Fibroblast of pulmonary artery (primary cell): ENCODE measurements at regions not wholly inside any gene's neighbourhood (a gene's known extent, or its start where the extent isn't known, plus 50 kb on each side); places are given as distances from the start of the nearest gene placed in this dataset.

Experiments used
- DNase-seq: peaks from one replicate; pipeline ENCODE4 v3.0.0-alpha.2; 2010; ENCODE audit warnings: low read depth
- H3K4me3 ChIP-seq: replicated peaks from 2 replicates; pipeline ENCODE4 v1.5.1; 2011; ENCODE audit warnings: low read depth, mild to moderate bottlenecking, control low read depth, low read length, moderate library complexity
- TF ChIP-seq, protein P1 (sequence below): IDR thresholded peaks from 2 replicates; pipeline ENCODE4 v1.5.1; 2011; ENCODE audit warnings: mild to moderate bottlenecking, control low read depth, low read length, inconsistent platforms; ENCODE audit errors: missing control alignments

- TF ChIP-seq, protein P1, sequence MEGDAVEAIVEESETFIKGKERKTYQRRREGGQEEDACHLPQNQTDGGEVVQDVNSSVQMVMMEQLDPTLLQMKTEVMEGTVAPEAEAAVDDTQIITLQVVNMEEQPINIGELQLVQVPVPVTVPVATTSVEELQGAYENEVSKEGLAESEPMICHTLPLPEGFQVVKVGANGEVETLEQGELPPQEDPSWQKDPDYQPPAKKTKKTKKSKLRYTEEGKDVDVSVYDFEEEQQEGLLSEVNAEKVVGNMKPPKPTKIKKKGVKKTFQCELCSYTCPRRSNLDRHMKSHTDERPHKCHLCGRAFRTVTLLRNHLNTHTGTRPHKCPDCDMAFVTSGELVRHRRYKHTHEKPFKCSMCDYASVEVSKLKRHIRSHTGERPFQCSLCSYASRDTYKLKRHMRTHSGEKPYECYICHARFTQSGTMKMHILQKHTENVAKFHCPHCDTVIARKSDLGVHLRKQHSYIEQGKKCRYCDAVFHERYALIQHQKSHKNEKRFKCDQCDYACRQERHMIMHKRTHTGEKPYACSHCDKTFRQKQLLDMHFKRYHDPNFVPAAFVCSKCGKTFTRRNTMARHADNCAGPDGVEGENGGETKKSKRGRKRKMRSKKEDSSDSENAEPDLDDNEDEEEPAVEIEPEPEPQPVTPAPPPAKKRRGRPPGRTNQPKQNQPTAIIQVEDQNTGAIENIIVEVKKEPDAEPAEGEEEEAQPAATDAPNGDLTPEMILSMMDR, result peak; percentile 58
- DNase-seq, result peak; percentile 85
- H3K4me3 ChIP-seq, result no peak overlapping the region
Observed at GRCh38 chr4:19309378-19309777, 942.3 kb upstream of the SLIT2 start.

DNA sequence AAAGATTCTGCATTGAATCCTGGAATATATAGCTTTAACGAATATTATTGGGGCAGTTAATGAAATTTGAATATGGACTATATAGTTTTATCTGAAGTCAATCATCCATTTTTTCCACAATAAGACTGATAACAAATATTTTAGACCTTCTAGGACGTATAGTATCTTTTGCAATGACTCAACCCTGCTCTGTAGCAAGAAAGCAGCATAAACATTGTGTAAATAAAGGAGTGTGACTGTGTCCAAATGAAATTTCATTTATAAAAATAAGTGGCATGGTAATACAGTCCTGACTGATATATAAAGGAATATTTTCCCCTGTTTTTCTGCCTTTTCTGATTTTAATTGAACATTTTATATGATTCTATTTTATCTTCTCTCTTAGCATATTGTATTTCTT is 947.7 kb upstream of the SLIT2 start:
- H3K4me3 ChIP-seq, result no peak overlapping the region
- DNase-seq, result peak; percentile 5
- TF ChIP-seq, protein P1, result no peak

DNA sequence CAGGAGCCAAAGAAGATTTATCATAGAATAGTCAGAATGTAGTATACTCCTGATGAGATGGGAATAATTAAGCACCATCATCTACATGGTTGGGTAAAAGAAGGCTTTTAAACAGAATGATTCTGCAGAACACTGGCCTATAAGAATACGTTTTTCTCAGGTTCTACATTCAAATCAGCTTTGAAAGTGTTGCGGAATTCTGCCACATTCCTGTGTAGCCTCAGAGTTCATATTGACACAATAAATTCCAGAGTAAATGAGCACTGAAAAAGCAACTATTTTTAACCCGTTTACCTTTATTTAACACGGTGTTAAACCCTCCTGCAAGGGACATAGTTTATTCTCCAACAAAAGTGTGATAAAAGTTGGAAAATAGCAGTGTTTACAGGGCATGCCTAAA is 950.2 kb upstream of the SLIT2 start:
- peak; percentile 6 for DNase-seq
- TF ChIP-seq, protein P1, result no peak
- no peak overlapping the region for H3K4me3 ChIP-seq

GRCh38 chr4:19300213-19300612 is 951.5 kb upstream of the SLIT2 start:
- H3K4me3 ChIP-seq, result no peak overlapping the region
- TF ChIP-seq, protein P1, result no peak
- no peak for DNase-seq

DNA sequence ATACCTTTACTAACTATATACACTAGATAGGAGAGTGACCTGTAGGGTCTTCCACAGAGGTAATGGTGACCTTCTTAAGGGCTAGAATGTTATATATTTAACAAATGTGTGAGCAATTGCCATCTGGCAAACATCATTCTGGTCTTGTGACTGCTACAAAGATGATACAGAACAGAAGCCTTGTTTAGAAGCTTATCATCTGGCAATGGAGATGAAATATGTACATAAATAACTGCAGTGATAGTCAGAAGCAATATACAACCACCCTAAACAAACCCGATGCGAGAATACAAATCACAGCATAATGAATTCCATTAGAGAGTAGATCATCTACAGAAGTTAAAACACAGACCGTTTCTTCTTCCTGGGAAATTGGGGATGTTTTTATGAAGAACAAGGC is 952.7 kb upstream of the SLIT2 start:
- TF ChIP-seq, protein P1, result no peak
- DNase-seq, result peak; percentile 2
- no peak overlapping the region for H3K4me3 ChIP-seq

DNA sequence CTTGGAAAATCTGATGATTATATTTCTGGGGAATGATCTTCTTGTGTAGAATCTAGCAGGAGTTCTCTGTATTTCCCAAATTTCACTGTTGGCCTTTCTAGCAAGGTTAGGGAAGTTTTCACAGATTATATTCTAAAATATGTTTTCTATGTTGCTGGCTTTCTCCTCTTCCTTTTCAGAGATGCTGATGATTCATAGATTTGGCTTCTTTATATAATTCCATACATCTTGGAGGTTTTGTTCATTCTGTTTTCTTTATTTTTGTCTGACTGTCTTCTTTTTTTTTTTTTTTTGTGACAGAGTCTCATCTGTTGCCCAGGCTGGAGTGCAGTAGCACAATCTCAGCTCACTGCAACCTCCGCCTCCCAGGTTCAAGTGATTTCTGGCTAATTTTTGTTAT is 957.9 kb upstream of the SLIT2 start:
- no peak for DNase-seq
- TF ChIP-seq, protein P1, result no peak
- no peak overlapping the region for H3K4me3 ChIP-seq

DNA sequence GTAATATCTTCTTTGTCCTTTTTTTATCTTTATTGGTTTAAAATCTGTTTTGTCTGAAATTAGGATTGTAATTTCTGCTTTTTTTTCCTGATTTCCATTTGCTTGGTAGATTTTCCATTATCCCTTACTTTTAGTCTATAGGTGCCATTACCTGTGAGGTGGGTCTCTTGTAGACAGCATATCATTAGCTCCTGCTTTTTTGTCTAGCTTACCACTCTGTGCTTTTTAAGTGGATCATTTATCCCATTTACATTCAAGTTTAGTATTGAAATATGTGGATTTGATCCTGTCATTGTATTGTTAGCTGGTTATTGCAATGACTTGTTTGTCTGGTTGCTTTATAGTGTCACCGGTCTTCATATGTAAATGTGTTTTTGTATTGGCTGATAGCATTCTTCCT is 958.6 kb upstream of the SLIT2 start:
- TF ChIP-seq, protein P1, result no peak
- H3K4me3 ChIP-seq, result no peak overlapping the region
- DNase-seq, result no peak
